ENCODE measurements at regions not wholly inside any gene's neighbourhood (a gene's known extent, or its start where the extent isn't known, plus 50 kb on each side); places are given as distances from the start of the nearest gene placed in this dataset.

DNA sequence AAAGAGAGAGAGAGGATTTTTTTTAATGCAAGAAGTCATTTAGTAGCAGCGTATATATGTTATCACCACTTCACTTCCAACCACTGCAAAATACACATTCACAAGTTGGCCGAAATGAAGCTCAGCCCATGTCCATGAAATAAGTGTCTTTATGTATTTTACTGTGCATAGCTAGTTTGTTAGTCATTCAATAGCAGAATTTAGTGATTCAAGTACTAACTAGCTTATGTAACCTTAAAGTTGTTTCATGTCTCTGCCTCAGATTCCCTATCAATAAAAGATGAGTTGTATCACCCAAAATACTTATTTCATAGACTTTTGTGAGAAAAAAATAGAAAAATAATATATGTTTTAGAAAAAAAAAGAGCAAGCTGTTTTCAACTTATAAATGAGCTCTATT lies 153.7 kb upstream of the PRDM1 start:
- TF ChIP-seq ZNF302 (CRISPR knock-in tag; IDR thresholded peaks at IDR 0.05) (no peak), CHD4 (IDR thresholded peaks at IDR 0.05; ENCODE audit: borderline replicate concordance) (no peak), CEBPB (IDR thresholded peaks at IDR 0.05) (no peak)
- TF ChIP-seq, protein P1, sequence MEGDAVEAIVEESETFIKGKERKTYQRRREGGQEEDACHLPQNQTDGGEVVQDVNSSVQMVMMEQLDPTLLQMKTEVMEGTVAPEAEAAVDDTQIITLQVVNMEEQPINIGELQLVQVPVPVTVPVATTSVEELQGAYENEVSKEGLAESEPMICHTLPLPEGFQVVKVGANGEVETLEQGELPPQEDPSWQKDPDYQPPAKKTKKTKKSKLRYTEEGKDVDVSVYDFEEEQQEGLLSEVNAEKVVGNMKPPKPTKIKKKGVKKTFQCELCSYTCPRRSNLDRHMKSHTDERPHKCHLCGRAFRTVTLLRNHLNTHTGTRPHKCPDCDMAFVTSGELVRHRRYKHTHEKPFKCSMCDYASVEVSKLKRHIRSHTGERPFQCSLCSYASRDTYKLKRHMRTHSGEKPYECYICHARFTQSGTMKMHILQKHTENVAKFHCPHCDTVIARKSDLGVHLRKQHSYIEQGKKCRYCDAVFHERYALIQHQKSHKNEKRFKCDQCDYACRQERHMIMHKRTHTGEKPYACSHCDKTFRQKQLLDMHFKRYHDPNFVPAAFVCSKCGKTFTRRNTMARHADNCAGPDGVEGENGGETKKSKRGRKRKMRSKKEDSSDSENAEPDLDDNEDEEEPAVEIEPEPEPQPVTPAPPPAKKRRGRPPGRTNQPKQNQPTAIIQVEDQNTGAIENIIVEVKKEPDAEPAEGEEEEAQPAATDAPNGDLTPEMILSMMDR (IDR thresholded peaks at IDR 0.05), result no peak
